ENCODE measurements at regions not wholly inside any gene's neighbourhood (a gene's known extent, or its start where the extent isn't known, plus 50 kb on each side); places are given as distances from the start of the nearest gene placed in this dataset.

- no peak for DNase-seq (ENCODE audit: low read depth in 2 of 2)
Measured at GRCh38 chr13:108360139-108360538, 90.6 kb downstream of the TNFSF13B start.

GRCh38 chr13:108361769-108362168, 92.3 kb downstream of the TNFSF13B start:
- no peak for DNase-seq (ENCODE audit: low read depth in 2 of 2)

GRCh38 chr13:108363666-108364065, 94.1 kb downstream of the TNFSF13B start:
- no peak for DNase-seq (ENCODE audit: low read depth in 2 of 2)

- DNase-seq (ENCODE audit: low read depth in 2 of 2), result no peak
Measured at GRCh38 chr13:108365255-108365654, 95.7 kb downstream of the TNFSF13B start.

GRCh38 chr13:108368250-108368905, 98.9 kb downstream of the TNFSF13B start:
- no peak for DNase-seq (ENCODE audit: low read depth in 2 of 2)

- no peak for DNase-seq (ENCODE audit: low read depth in 2 of 2)
Measured at GRCh38 chr13:108369412-108369811, 99.9 kb downstream of the TNFSF13B start.

- no peak for DNase-seq (ENCODE audit: low read depth in 2 of 2)
Measured at GRCh38 chr13:108375034-108375433, 105.5 kb downstream of the TNFSF13B start.

GRCh38 chr13:108375772-108376171, 106.3 kb downstream of the TNFSF13B start:
- no peak for DNase-seq (ENCODE audit: low read depth in 2 of 2)

GRCh38 chr13:108376308-108376707, 106.8 kb downstream of the TNFSF13B start:
- no peak for DNase-seq (ENCODE audit: low read depth in 2 of 2)

- no peak for DNase-seq (ENCODE audit: low read depth in 2 of 2)
Measured at GRCh38 chr13:108377646-108378206, 108.2 kb downstream of the TNFSF13B start.

GRCh38 chr13:108383667-108384066, 114.1 kb downstream of the TNFSF13B start:
- no peak for DNase-seq (ENCODE audit: low read depth in 2 of 2)

GRCh38 chr13:108387156-108387555, 117.6 kb downstream of the TNFSF13B start:
- DNase-seq (ENCODE audit: low read depth in 2 of 2), result no peak

- DNase-seq (ENCODE audit: low read depth in 2 of 2), result no peak
Measured at GRCh38 chr13:108402850-108403249, 133.3 kb downstream of the TNFSF13B start.

GRCh38 chr13:108407495-108407894, 138.0 kb downstream of the TNFSF13B start:
- DNase-seq (ENCODE audit: low read depth in 2 of 2), result no peak

- no peak for DNase-seq (ENCODE audit: low read depth in 2 of 2)
Measured at GRCh38 chr13:108408672-108409071, 139.2 kb downstream of the TNFSF13B start.

- DNase-seq (ENCODE audit: low read depth in 2 of 2), result no peak
Measured at GRCh38 chr13:108409730-108410129, 140.2 kb downstream of the TNFSF13B start.

- no peak for DNase-seq (ENCODE audit: low read depth in 2 of 2)
Measured at GRCh38 chr13:108419768-108420167, 150.2 kb downstream of the TNFSF13B start.

GRCh38 chr13:108425056-108425455, 155.5 kb downstream of the TNFSF13B start:
- DNase-seq (ENCODE audit: low read depth in 2 of 2), result no peak

- no peak for DNase-seq (ENCODE audit: low read depth in 2 of 2)
Measured at GRCh38 chr13:108426893-108427292, 157.4 kb downstream of the TNFSF13B start.

GRCh38 chr13:108427355-108427754, 157.8 kb downstream of the TNFSF13B start:
- DNase-seq (ENCODE audit: low read depth in 2 of 2), result no peak

GRCh38 chr13:108428691-108429090, 159.2 kb downstream of the TNFSF13B start:
- DNase-seq (ENCODE audit: low read depth in 2 of 2), result no peak

GRCh38 chr13:108433976-108434755, 164.6 kb downstream of the TNFSF13B start:
- DNase-seq (ENCODE audit: low read depth in 2 of 2), result no peak
